GM10248 (cell line): ENCODE measurements at regions not wholly inside any gene's neighbourhood (a gene's known extent, or its start where the extent isn't known, plus 50 kb on each side); places are given as distances from the start of the nearest gene placed in this dataset.

Source experiments
- CTCF ChIA-PET: fragments of 300-600 bp; sonication (Branson Sonifier 250); formaldehyde crosslinking; extraction: SDS; loops from one replicate; lab custom pipeline; 2021; ENCODE audit warnings: antibody characterized with exemption; lab: Yijun Ruan, JAX
- POLR2A ChIA-PET: fragments of 350-650 bp; sonication (Branson Sonifier 250); formaldehyde crosslinking; extraction: SDS; loops from one replicate; lab custom pipeline; 2020; ENCODE audit warnings: antibody characterized with exemption; lab: Yijun Ruan, JAX
- DNase-seq: peaks from one replicate; pipeline ENCODE4 v3.0.0; 2012; ENCODE audit errors: extremely low spot score
- TF ChIP-seq, protein P1 (sequence below): IDR thresholded peaks from 2 replicates; pipeline ENCODE4 v1.5.1; 2012; ENCODE audit warnings: mild to moderate bottlenecking, low read depth; ENCODE audit errors: extremely low read depth, missing control alignments, control extremely low read depth

DNA sequence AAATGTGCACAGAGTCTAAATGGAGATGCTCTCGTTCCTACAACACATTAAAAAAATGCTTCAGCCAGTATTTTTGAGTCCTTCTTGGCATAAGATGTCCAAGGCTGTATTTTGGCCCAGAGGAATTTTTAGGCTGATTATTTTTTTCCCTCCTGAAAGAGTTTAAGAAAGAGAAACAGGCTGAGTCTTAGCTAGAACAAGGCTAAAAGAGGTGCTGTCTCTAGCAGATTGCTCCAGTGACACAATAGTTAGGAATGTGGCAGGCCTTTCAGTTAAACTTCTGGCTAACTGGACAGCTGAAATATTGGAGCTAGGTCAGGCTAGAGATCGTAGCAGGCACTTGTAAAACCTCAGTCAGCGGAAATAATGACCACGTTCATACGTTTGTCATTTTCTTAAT, 271.4 kb upstream of the RARB start:
- ChIA-PET POLR2A (no interaction called here), CTCF (interaction anchor here (1.2 kb wide), 1 partner anchor 50 kb away, joined by 3 read pairs; no protein-coding TSS in a partner anchor)
- TF ChIP-seq, protein P1, sequence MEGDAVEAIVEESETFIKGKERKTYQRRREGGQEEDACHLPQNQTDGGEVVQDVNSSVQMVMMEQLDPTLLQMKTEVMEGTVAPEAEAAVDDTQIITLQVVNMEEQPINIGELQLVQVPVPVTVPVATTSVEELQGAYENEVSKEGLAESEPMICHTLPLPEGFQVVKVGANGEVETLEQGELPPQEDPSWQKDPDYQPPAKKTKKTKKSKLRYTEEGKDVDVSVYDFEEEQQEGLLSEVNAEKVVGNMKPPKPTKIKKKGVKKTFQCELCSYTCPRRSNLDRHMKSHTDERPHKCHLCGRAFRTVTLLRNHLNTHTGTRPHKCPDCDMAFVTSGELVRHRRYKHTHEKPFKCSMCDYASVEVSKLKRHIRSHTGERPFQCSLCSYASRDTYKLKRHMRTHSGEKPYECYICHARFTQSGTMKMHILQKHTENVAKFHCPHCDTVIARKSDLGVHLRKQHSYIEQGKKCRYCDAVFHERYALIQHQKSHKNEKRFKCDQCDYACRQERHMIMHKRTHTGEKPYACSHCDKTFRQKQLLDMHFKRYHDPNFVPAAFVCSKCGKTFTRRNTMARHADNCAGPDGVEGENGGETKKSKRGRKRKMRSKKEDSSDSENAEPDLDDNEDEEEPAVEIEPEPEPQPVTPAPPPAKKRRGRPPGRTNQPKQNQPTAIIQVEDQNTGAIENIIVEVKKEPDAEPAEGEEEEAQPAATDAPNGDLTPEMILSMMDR = no peak
- no peak for DNase-seq

DNA sequence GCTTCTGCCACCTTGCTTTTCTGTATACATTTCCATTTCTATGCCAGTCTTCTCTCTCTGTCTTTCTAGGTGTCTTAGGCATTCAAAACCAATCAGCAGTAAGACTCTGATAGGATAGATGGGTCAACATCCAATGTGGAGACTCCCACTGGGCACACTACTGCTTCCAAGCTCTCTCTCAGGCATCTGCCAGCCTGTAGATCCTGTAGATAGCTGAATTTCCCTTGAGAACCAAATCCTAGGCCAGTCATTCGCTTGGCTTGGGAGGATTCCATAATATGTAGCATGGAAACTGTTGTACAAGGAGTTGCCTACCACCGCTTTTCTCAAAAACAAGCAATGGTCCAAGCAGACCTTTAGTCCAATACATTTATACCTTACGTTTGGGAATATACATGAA, 262.8 kb upstream of the RARB start:
- ChIA-PET POLR2A (no interaction called here), CTCF (no interaction called here)
- TF ChIP-seq, protein P1 = no peak
- DNase-seq = no peak

DNA sequence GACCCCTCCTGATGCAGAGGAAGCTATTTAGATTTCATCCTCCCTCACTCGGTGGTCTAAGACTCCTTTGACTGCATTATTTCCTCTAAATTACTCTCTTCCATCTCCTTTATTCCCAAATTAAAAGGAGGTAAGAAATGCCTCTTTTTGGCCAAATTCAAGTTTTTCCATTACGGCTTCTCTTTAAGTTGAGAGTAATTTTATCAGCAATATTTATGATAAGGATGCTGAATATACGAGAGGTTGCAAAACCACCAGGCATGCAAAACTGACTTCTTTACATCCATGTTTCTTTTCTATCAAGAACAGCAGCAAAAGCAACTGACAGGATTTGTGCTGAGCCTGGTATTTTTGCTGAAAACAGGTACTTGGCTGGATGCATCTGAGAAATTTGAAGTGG, 262.0 kb upstream of the RARB start:
- TF ChIP-seq, protein P1 = no peak
- no peak for DNase-seq
- POLR2A ChIA-PET = no interaction called here
- CTCF ChIA-PET = no interaction called here

DNA sequence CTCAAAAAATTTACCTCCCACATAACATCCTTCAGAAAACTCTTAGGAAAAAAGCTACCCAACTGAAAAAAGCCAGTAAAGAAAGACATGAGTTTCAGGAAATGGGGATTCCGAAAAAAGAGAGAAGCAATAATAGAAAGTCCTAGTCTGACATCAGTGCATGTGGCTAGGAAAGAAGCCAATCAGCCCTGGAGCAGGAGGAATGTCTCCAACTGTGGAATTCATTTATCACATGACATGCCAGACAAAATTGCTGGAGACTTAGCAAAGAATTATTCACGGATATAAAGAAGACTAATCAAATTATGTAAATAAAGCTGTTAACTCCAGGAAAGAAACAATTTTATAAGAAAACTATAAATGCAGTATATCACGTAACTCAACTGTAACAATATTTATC, 258.9 kb upstream of the RARB start:
- CTCF ChIA-PET = no interaction called here
- TF ChIP-seq, protein P1 = no peak
- POLR2A ChIA-PET = no interaction called here
- DNase-seq = no peak

DNA sequence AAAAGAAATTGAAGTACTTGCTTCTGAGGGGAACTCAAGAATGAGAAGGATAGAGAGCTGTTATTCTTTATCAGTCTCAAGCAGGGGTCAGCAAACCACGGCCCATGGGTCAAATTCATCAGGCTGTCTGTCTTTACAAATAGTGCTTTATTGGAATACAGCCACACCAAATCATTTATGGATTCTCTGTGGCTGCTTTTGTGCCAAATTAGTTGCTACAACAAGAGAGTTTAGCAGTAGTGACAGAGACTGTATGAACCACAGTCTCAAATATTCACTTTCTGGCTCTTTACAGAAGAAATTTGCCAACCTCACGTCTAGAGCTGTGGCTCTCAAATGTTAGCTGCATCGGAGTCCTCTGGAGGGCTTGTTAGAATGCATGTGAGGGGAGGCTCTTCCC, 258.0 kb upstream of the RARB start:
- TF ChIP-seq, protein P1 = no peak
- ChIA-PET POLR2A (no interaction called here), CTCF (no interaction called here)
- no peak for DNase-seq

DNA sequence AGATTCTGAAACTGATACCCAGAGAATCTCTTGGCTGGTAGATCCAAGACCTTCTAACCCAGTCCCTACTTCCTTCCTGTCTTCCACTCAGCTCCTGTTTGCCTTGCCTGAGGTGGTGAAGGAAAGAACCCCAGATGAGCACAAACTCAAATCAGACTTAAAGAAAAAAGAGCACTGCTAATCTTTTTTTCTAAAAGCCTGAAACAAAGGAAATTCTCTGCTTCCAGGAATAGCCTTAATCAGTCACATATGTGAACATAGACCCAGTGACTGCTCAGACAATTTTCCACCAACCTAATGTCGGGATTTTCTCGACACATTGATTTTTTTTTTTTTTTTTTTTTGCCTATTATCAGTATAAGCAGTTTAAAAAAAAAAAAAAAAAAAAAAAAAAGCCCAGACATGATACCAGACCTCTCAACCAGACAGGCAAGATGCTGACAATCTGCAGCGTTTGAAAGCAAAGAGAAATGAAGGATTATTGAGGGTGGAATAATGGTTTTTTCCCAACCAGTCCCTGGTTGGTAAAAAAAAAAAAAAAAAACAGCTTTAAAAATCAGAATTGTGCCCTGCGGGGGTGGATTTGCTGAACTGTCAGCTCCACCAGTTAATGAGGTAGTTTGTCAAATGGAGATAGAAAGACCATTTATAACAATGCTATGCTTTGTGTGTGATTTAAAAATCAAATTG, 256.8 kb upstream of the RARB start:
- CTCF ChIA-PET = no interaction called here
- TF ChIP-seq, protein P1 = no peak
- POLR2A ChIA-PET = no interaction called here
- no peak for DNase-seq
